ENCODE measurements at regions not wholly inside any gene's neighbourhood (a gene's known extent, or its start where the extent isn't known, plus 50 kb on each side); places are given as distances from the start of the nearest gene placed in this dataset.
"Not testable (repeated sequence)": the region's sequence is repeated elsewhere in the genome, so short reads cannot be mapped to it uniquely, and the experiment has no call there.

DNA sequence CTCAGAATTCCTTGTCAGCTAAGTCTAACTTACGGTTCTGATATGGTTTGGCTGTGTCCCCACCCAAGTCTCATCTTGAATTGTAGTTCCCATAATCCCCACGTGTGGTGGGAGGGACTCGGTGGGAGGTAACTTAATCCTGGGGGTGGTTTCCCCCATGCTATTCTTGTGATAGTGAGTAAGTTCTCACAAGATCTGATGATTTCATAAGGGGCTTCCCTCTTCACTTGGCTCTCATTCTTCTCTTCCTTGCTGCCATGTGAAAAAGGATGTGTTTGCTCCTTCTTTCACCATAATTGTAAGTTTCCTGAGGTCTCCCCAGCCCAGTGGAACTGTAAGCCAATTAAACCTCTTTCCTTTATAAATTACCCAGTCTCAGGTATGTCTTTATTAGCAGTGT, 163.0 kb downstream of the PMAIP1 start:
- DNase-seq (ENCODE audit: low read depth in 2 of 2), result not testable (repeated sequence)

DNA sequence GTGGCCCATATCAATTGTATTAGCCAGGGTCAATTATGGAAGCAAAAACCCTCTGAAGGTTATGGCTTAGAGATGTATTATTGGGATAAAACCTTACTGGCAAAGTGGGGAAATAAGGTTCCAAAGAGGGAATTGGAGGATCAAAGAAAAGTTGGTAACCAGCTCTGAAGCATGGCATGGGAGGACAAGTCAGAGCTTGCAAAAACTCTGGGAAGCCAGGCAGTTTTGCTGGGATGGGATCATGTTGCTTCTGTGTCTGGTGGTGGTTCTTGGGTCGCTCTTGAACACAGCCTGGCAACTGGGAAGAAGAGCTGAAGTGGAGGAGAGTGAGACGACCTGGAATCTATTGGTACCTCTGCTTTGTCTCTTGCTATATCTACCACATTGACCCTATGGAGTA, 162.6 kb downstream of the PMAIP1 start:
- DNase-seq (ENCODE audit: low read depth in 2 of 2), result no peak

DNA sequence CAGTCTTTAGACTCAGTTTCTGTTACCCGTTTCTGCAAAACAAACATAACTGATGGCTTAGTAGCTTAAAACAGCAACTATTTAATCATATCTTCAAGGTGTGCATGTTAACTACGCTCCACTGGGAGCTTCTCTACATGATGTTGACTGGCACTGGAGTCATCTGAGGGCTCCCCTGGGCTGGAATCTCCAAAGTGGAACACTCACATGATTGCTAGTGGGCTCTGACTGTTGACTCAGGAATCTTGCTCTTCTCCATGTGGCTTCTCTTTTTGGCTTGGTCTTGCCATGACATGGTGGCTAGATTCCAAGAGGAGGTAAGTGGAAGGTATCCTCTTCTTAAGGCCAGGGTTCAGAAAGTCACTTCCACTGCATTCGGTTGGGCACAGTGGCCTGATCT, 160.8 kb downstream of the PMAIP1 start:
- no peak for DNase-seq (ENCODE audit: low read depth in 2 of 2)

DNA sequence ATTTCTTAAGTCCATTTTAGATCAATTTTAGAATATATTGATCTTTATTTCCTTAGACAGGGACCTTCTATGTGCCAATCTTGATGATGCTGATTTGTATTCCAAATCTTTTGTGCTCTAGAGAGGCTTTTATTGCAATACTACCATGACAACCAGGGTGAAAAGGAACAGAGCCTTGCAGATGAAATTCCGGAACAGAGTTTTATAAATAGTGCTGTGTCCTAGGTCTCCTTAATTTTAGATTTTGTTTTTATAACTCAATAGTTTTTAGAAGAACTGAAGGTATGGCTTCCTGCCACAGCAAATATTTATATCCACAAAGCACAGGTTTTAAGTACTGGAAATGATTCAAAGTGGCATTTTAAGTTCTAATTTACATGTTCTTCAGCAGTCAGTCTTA, 160.2 kb downstream of the PMAIP1 start:
- DNase-seq (ENCODE audit: low read depth in 2 of 2), result no peak

DNA sequence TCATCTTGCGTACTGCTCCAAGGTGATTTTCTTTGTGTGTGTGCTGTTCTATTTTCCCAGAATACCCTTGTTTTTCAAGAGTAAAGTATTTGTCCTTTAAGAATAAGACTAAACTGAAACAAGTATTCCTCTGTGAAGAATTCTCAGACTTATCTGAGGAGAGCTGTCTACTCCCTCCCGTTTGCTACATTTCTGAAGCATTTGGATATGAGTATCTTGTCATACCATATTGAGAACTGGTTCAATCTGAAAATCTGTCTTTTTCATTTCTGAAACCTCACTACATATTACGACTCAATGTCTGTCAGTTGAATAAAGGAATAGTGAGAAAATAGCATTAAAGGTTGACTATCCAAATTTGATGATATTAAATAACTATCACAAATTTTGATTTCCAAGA, 159.4 kb downstream of the PMAIP1 start:
- no peak for DNase-seq (ENCODE audit: low read depth in 2 of 2)

DNA sequence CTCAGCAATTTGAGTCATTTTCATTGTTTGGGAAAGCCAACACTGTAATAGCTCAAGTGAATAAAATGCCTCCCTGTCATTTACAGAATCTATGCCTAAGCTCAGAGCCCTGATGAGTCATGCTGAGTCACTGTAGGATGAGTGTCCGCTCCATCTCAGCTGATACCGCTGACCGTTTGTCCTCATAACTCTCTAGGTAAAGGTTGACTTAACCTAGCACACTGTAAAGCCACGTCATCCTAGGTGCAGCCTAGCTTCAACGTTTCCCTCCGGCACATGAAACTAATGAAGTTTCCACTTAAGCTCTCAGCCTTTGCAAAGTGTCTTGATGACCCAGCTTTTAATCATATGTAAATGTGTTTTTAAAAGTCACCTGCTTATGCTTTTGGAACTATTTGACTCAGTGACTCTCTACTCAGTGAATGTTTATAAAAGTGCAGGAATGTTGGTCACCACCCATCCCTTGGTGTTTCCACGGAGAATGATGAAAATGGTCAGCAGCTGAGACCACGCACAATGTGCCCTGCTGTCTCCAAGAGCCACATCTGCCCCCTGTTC, 154.0 kb downstream of the PMAIP1 start:
- peak; percentile 66 to 67 for DNase-seq (ENCODE audit: low read depth in 2 of 2)

DNA sequence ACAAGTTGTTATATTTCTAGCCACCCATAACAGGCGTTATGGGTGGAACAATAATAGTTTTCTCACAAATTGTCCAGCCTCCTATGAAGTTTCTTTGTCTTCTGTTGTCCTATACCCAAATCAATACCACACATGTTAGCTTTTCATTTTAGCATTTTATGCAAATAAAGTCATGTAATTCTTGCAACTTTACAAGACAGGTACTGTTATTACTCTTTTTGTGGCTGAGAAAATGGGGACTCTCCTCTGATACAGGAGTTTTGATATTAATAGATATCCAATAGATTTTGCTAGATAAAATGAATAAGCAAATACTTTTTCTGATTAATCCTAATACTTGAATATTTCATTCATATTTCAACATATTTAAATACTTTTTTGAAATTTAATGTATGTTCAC, 151.0 kb downstream of the PMAIP1 start:
- DNase-seq (ENCODE audit: low read depth in 2 of 2), result no peak

DNA sequence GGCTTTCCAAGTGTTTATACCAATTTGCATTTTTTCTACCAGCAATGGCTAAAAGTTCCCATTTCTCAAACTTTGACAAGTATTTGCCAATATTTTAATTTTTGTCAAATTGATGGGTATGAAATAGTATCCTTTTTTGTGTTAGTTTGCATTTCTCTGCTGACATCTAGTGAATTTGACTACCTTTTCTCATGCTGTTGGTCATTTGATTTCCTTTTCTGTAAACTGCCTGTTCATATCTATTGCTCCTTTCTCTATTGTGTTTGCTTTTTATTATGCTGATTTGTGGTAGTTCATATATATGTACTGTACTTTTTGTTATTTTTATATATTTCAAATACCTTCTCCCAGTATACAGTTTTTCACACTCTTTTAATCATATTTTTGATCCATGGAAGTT, 149.4 kb downstream of the PMAIP1 start:
- no peak for DNase-seq (ENCODE audit: low read depth in 2 of 2)

DNA sequence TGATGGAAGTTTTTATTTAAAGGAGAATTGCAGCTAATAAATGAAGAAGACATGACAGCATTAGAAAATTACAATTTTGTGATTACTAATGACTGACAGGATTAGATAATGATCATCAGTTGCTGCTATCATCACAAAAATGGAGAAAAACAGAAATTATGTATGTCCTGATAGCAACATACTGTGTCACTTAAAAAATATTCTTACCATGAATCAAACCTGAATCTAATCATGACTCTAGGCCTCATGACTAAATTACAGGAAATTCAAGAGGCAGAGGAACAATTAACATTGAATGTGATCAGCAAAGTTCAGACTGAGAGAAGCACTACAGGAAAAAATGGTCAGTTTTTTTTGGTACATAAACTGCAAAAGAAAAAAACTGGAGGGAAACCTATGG, 147.8 kb downstream of the PMAIP1 start:
- no peak for DNase-seq (ENCODE audit: low read depth in 2 of 2)

DNA sequence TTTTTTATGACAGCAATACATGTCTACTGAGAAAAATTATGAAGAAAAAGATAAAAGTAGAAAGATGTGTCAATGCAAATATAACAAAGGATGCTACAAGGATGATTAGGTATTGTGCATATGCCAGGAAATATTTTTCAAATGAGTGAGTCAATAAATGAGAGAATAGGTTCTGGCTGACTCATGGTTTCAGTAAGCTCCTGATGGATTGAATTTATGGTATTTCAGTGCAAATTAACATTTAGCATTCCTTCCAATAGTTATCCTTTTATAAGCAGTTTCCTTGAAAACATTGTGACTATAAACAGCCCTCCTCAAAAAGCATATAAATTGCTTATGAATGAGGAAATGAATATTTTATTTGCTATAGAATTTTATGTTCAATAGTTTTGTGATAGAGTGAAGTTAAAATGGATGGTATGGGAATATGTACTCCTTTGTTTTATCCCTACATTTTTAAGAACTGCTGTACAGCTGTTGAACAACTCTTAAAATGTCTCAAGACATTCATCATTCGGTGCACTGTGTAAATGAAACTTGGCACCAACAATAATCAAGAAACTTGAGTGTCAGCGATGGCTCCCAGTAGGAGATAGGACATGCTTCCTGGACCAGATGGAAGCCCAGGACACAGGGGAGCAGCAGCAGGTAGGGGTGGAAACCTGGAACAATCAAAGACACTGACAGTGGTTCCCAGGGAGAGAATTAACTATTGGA, 144.7 kb downstream of the PMAIP1 start:
- DNase-seq (ENCODE audit: low read depth in 2 of 2), result peak; percentile 74 to 81

DNA sequence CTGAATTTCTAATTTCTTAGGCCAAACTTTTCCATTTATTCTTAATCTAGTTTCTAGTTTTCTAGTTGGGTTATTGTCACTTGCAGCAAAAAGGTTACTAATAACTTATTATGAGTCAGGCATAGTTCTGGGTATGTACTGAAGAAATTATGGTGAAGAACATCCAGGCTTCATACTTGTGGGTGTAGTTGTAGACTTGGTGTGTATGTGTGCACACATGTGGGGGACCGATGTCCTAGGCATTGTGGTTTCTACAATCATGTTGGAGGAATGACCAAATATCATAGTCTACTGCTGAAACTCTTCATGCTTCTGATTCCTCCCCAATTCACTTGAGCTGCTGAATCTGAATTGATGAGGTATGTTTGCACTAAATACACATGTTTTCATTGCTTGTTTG, 141.2 kb downstream of the PMAIP1 start:
- peak in 1 of 2 experiments; percentile 54 for DNase-seq (ENCODE audit: low read depth in 2 of 2)

DNA sequence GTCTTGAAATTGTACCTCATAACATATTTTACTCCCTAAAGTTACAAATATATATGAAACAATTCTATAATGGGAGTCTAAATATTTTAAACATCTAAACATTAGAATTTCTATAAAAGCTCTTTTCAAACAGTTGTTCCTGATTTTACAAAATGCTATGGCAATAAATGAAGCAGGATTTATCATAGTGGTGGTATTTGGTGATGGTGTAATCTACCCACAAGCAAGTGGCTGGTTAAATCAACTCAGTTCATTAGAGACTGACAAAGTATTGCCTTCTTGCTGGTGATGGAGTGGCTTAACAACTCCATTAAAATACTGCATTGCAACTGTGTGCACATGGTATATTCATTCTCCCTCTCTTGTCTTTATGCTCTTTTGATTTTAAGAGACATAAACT, 138.9 kb downstream of the PMAIP1 start:
- peak in 1 of 2 experiments; percentile 23 for DNase-seq (ENCODE audit: low read depth in 2 of 2)

DNA sequence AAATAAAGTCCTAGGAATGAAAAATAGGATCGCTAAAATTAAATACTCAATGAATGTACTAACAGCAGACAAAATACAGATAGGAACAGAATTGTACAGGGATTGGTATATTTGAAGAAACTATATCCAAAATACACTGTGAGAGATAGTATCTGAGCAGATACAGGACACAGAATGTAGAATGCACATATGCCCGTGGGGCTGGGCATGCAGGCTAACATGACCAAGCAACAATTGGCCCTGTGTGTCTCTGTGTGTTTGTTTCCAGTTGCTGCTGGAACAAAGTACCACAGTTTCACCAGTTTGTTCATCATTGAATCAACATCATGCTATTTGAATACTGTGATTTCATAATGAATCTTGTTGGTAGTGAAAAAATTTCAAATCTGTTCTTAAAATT, 127.6 kb downstream of the PMAIP1 start:
- DNase-seq (ENCODE audit: low read depth in 2 of 2), result no peak

DNA sequence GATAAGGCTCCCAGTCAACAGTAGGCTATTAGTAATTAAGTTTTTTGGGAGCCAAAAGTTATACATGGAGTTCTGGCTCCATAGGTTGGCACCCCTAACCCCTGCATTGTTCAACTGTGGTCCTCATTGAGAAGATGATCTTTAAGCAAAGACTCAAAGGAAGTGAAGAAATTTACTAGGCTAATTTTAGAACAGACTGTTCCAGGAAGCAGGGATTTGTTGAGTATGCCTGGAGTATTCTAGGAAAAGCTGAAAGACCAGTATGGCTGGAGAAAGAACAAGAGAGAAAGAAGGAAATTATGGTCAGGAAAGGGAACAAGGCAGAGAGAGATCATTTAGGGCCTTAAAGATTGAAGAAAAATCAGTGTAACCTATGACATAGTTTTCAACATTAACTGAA, 125.1 kb downstream of the PMAIP1 start:
- DNase-seq (ENCODE audit: low read depth in 2 of 2), result no peak

DNA sequence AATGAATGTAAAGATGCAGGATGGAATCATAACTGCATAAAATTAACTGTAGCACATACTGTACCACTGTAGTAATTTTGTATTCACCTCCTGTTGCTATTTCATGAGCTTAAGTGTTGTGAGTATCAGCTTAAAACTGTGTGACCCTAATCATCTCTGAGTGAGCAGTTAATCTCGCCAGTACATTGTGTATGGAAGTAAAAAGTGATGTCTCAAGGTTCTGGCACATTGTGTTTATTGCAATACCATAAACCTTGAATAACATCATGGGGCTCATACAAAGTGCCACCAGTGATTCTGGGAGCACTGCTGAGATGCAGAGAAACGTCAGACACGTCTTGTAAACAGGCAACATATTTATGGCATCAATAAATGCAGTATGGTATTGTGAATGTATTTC, 124.5 kb downstream of the PMAIP1 start:
- DNase-seq (ENCODE audit: low read depth in 2 of 2), result no peak

DNA sequence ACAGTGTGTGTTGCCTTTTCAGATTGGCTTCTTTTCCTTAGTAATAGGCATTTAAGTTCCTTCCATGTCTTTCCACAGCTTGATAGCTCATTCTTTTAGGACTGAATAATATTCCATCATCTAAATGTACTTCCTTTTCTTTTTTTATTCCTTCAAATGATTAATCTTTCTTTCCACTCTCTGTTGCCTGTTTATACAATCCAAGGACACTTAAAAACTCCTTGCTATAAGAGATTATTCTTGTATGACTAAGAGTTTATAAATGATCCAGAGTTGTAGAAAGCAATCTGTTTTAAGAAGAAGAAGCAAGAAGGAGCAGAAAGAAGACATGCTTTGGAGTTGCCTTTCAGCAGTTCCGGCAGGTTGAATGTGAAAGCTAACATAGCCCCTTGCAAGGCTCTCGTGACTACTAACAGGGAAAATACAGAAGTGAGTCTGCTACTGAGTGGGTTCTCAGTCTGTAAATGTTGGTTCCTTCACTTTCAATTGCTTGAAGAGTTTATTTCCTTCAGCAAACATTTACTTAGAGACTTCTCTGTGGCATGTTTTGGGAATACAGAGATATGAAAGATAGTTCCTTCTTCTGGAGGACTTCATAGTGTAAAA, 123.0 kb downstream of the PMAIP1 start:
- no peak for DNase-seq (ENCODE audit: low read depth in 2 of 2)

DNA sequence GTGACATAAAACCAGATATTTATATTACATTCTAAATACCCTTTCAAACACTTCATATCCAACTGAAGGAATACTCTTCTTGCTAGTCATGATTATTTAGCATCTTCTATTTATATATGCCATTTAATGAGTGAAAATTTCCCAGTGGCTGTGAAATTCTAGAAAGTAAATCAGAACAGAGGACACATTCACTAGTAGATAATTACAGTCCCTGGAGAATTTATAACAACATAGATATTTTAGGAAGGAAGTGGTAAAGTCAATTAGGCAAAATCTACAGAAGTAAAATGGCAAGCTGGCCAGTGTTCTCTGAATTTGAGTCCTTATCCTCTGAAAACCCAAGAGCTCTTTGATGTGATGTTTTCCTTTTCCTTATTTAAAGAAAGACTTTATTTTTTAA, 121.8 kb downstream of the PMAIP1 start:
- DNase-seq (ENCODE audit: low read depth in 2 of 2), result no peak

DNA sequence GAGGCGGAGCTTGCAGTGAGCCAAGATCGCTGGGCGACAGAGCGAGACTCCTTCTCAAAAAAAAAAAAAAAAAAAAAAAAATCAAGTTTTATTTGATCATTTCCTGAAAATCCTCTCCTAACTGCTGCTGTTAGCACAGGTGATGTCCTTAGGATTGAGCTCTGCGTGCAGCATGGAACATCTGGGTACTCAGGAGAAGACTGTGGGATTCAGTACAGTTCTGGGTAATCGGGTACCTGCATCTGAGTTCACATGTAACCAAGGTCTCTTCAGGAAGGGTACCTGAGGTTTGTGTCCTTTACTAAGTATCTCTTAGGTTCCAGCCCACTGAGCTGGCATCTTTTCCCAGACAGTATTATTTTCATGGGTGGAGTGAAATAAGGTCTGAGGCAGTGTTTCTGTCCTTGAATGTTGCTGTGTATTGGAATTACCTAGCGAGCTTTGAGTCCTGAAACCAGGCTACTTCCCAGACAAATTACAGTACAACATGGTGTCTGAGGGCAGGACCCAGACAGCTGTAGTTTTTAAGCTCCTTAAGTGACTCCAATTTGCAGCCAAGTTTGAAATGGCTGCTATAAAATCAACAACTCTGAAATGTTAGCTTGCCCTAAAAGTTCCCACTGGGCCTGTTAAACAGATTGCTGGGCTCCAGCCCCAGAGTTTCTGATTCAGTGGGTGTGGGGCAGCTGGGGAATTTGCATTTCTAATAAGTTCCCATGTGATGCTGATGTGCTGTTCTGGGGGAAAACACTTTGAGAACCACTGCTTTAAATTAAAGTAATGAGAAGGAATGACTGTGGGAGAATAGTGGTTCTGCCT, 120.5 kb downstream of the PMAIP1 start:
- DNase-seq (ENCODE audit: low read depth in 2 of 2), result peak; percentile 46 to 62

DNA sequence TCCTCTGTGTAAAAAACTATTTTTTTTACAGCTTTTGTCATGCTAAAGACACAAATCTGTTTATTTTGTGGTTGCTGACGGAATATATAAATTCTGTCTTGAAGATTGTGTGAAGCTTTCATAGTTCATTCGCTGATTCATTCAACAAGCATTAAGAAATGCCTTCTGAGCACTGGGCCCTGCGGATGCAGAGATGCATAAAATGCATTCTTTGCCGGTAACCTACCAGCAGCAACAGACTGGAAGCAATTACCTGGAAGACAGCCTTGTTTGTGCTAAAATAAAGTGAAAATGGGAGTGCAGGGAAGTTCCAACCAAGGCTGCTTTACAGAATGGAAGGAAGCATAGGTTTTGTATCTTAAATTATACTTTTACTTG, 119.7 kb downstream of the PMAIP1 start:
- DNase-seq (ENCODE audit: low read depth in 2 of 2), result peak; percentile 75 to 78

DNA sequence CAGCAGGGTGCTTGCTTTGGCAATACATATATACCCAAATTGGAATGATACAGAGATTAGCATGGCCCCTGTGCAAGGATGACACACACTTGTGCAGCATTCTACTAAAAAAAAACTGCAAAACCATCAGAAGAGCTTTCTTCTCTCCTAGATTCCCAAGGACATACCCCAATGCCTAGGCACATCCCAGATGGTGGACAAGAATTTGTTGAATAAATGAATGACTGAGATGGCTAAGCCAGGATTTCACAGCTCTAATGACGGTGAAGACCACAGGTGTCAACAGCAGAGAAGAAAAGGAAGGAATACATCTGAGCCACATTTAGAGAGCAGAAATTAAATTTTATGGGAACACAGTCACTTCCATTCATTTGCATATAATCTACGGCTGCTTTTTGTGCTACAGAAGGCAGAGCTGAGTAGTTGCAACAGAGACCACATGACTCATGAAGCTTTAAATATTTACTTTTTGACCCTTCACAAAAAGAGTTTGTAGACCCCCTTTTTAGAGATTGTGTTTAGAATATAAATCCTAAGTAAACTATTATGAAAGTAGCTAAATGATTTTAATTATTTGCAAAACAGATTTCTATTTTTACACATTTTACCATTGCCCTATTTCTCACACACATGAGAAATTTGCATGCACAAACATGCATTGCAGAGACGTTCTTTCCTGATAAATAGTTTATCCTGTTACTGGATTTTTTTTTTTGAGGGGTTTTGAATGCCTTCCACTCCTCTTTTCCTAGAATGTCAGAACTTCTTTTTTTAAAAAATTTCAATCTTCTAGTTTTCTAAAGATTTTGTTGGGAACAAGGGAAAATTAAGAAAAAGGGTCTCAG, 119.0 kb downstream of the PMAIP1 start:
- DNase-seq (ENCODE audit: low read depth in 2 of 2), result no peak

DNA sequence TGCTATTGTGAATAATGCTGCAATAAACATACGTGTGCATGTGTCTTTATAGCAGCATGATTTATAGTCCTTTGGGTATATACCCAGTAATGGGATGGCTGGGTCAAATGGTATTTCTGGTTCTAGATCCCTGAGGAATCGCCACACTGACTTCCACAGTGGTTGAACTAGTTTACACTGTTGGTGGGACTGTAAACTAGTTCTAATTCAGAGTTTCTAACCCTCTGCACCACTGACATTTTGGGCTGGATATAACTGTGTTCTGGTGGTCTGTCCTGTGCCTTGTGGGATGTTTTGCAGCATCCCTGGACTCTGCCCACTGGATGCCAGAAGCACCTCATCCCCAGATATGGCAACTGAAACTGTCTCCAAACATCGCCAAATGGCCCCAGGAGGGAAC, 118.3 kb downstream of the PMAIP1 start:
- not testable (repeated sequence) for DNase-seq (ENCODE audit: low read depth in 2 of 2)

DNA sequence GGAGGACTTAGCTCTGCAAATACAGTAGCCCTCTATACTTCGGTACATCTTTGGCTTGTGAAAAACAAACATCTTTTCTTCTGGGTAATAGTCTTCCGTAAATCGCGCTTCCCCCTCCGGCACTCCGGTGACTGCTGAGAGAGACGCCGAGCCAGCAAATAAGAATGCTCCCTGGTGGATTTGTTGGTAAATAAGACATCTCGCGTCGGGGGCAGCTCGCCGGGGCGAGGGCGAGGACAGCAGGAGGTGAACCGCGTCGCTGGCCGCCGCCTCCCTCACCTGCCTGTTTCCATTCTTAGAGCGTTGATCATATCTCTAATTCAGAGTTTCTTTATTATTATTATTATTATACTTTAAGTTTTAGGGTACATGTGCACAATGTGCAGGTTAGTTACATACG, 117.6 kb downstream of the PMAIP1 start:
- DNase-seq (ENCODE audit: low read depth in 2 of 2), result no peak

Measured in fibroblast of skin of left biceps (primary cell).